ENCODE measurements at regions not wholly inside any gene's neighbourhood (a gene's known extent, or its start where the extent isn't known, plus 50 kb on each side); places are given as distances from the start of the nearest gene placed in this dataset.

DNA sequence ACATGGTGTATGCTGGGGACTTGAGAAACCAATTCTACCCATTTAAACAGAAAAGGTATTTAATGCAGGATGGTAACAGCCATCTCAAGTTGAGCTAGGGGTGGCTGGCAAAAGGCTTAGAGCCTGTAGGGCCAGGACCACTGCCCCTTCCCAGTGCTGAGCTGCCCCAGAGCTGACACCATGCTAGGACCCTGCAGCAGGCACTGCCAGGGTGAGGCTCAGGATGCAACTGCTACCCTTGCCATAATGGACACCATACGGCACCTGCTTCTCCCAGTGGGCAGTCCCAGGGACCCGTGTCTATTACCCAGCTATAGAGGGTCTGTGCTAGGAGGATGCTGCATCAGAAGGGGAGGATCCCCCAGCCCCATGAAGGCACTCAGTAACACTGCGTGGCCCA is 160.7 kb upstream of the ADCY1 start:
- Mint-ChIP-seq H3K9me3 (peaks cover 26% of the 10 kb centered on the region), H3K36me3 (peaks cover 12% of the 10 kb centered on the region), H3K27me3 (ENCODE audit: low read depth) (peaks cover under 1% of the 10 kb centered on the region; the same call in 1 of the 2 replicates), H3K4me1 (no peaks in the 10 kb centered on the region), H3K4me3 (no peak overlapping the region), H3K27ac (no peak overlapping the region)
- TF ChIP-seq CTCF (IDR thresholded peaks at IDR 0.05), result no peak
- no peak for TF ChIP-seq GRHL2 (CRISPR knock-in tag; IDR thresholded peaks at IDR 0.05; ENCODE audit: insufficient replicate concordance, severe bottlenecking)
- no peak for TF ChIP-seq JUN (CRISPR knock-in tag; IDR thresholded peaks at IDR 0.05)
- TF ChIP-seq RORB (CRISPR knock-in tag; IDR thresholded peaks at IDR 0.05), result no peak
- TF ChIP-seq ZNF396 (CRISPR knock-in tag; IDR thresholded peaks at IDR 0.05; ENCODE audit: borderline replicate concordance), result no peak
- no peak for TF ChIP-seq TCF7 (CRISPR knock-in tag; IDR thresholded peaks at IDR 0.05; ENCODE audit: low read depth)
- TF ChIP-seq ZNF423 (CRISPR knock-in tag; IDR thresholded peaks at IDR 0.05), result no peak
- TF ChIP-seq, protein P1, sequence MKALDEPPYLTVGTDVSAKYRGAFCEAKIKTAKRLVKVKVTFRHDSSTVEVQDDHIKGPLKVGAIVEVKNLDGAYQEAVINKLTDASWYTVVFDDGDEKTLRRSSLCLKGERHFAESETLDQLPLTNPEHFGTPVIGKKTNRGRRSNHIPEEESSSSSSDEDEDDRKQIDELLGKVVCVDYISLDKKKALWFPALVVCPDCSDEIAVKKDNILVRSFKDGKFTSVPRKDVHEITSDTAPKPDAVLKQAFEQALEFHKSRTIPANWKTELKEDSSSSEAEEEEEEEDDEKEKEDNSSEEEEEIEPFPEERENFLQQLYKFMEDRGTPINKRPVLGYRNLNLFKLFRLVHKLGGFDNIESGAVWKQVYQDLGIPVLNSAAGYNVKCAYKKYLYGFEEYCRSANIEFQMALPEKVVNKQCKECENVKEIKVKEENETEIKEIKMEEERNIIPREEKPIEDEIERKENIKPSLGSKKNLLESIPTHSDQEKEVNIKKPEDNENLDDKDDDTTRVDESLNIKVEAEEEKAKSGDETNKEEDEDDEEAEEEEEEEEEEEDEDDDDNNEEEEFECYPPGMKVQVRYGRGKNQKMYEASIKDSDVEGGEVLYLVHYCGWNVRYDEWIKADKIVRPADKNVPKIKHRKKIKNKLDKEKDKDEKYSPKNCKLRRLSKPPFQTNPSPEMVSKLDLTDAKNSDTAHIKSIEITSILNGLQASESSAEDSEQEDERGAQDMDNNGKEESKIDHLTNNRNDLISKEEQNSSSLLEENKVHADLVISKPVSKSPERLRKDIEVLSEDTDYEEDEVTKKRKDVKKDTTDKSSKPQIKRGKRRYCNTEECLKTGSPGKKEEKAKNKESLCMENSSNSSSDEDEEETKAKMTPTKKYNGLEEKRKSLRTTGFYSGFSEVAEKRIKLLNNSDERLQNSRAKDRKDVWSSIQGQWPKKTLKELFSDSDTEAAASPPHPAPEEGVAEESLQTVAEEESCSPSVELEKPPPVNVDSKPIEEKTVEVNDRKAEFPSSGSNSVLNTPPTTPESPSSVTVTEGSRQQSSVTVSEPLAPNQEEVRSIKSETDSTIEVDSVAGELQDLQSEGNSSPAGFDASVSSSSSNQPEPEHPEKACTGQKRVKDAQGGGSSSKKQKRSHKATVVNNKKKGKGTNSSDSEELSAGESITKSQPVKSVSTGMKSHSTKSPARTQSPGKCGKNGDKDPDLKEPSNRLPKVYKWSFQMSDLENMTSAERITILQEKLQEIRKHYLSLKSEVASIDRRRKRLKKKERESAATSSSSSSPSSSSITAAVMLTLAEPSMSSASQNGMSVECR (CRISPR knock-in tag; IDR thresholded peaks at IDR 0.05; ENCODE audit: borderline replicate concordance), result no peak
- no peak for TF ChIP-seq TP53 (CRISPR knock-in tag; IDR thresholded peaks at IDR 0.05)
- DNase-seq (ENCODE audit: low spot score) (no peak), ATAC-seq (no peak)
- CTCF ChIA-PET, result interaction anchor here (2.0 kb wide), 1 partner anchor 250 kb away, joined by 4 read pairs; no protein-coding TSS in a partner anchor
- POLR2A ChIA-PET, result no interaction called here

GRCh38 chr7:45414226-45414625 is 159.9 kb upstream of the ADCY1 start:
- H3K27ac Mint-ChIP-seq, result no peak overlapping the region
- H3K4me3 Mint-ChIP-seq, result no peak overlapping the region
- H3K4me1 Mint-ChIP-seq, result no peaks in the 10 kb centered on the region
- no peaks in the 10 kb centered on the region for H3K27me3 Mint-ChIP-seq (ENCODE audit: low read depth)
- no peak for DNase-seq (ENCODE audit: low spot score)
- peaks cover 26% of the 10 kb centered on the region for H3K9me3 Mint-ChIP-seq
- H3K36me3 Mint-ChIP-seq, result peaks cover 12% of the 10 kb centered on the region
- no peak for ATAC-seq
- ChIA-PET CTCF (interaction anchor here (0.6 kb wide), 1 partner anchor 67 kb away, joined by 3 read pairs; no protein-coding TSS in a partner anchor), POLR2A (interaction anchor here (0.7 kb wide), 1 partner anchor 13 kb away, joined by 3 read pairs; no protein-coding TSS in a partner anchor)
- no peak for TF ChIP-seq ZBTB21 (CRISPR knock-in tag; IDR thresholded peaks at IDR 0.05; ENCODE audit: borderline replicate concordance)
- no peak for TF ChIP-seq ELF4 (CRISPR knock-in tag; IDR thresholded peaks at IDR 0.05; ENCODE audit: low read depth)
- TF ChIP-seq, protein P2, sequence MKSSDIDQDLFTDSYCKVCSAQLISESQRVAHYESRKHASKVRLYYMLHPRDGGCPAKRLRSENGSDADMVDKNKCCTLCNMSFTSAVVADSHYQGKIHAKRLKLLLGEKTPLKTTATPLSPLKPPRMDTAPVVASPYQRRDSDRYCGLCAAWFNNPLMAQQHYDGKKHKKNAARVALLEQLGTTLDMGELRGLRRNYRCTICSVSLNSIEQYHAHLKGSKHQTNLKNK (CRISPR knock-in tag; IDR thresholded peaks at IDR 0.05), result no peak
- no peak for TF ChIP-seq EMX1 (CRISPR knock-in tag; IDR thresholded peaks at IDR 0.05)
- no peak for TF ChIP-seq GTF2I (CRISPR knock-in tag; conservative IDR thresholded peaks at IDR 0.05)
- TF ChIP-seq PREB (CRISPR knock-in tag; IDR thresholded peaks at IDR 0.05; ENCODE audit: borderline replicate concordance), result no peak

GRCh38 chr7:45415265-45415664 is 158.9 kb upstream of the ADCY1 start:
- H3K4me3 Mint-ChIP-seq, result no peak overlapping the region
- no peaks in the 10 kb centered on the region for H3K4me1 Mint-ChIP-seq
- H3K36me3 Mint-ChIP-seq, result peaks cover 12% of the 10 kb centered on the region
- no peak overlapping the region for H3K27ac Mint-ChIP-seq
- POLR2A ChIA-PET, result no interaction called here
- H3K27me3 Mint-ChIP-seq (ENCODE audit: low read depth), result no peaks in the 10 kb centered on the region
- ATAC-seq, result no peak
- CTCF ChIA-PET, result no interaction called here
- no peak for DNase-seq (ENCODE audit: low spot score)
- peaks cover 26% of the 10 kb centered on the region for H3K9me3 Mint-ChIP-seq
- TF ChIP-seq, protein P3, sequence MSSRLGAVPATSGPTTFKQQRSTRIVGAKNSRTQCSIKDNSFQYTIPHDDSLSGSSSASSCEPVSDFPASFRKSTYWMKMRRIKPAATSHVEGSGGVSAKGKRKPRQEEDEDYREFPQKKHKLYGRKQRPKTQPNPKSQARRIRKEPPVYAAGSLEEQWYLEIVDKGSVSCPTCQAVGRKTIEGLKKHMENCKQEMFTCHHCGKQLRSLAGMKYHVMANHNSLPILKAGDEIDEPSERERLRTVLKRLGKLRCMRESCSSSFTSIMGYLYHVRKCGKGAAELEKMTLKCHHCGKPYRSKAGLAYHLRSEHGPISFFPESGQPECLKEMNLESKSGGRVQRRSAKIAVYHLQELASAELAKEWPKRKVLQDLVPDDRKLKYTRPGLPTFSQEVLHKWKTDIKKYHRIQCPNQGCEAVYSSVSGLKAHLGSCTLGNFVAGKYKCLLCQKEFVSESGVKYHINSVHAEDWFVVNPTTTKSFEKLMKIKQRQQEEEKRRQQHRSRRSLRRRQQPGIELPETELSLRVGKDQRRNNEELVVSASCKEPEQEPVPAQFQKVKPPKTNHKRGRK (CRISPR knock-in tag; IDR thresholded peaks at IDR 0.05; ENCODE audit: borderline replicate concordance), result no peak
- no peak for TF ChIP-seq ZSCAN18 (CRISPR knock-in tag; IDR thresholded peaks at IDR 0.05)
- TF ChIP-seq, protein P4, sequence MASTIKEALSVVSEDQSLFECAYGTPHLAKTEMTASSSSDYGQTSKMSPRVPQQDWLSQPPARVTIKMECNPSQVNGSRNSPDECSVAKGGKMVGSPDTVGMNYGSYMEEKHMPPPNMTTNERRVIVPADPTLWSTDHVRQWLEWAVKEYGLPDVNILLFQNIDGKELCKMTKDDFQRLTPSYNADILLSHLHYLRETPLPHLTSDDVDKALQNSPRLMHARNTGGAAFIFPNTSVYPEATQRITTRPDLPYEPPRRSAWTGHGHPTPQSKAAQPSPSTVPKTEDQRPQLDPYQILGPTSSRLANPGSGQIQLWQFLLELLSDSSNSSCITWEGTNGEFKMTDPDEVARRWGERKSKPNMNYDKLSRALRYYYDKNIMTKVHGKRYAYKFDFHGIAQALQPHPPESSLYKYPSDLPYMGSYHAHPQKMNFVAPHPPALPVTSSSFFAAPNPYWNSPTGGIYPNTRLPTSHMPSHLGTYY (CRISPR knock-in tag; IDR thresholded peaks at IDR 0.05), result no peak
- TF ChIP-seq CBFB (CRISPR knock-in tag; IDR thresholded peaks at IDR 0.05; ENCODE audit: low read depth), result no peak

Data from WTC11 (cell line).